ENCODE measurements at regions not wholly inside any gene's neighbourhood (a gene's known extent, or its start where the extent isn't known, plus 50 kb on each side); places are given as distances from the start of the nearest gene placed in this dataset.

GRCh38 chr13:65999411-65999810 lies 1230.7 kb downstream of the PCDH9 start (continued):
- TF ChIP-seq, protein P1, sequence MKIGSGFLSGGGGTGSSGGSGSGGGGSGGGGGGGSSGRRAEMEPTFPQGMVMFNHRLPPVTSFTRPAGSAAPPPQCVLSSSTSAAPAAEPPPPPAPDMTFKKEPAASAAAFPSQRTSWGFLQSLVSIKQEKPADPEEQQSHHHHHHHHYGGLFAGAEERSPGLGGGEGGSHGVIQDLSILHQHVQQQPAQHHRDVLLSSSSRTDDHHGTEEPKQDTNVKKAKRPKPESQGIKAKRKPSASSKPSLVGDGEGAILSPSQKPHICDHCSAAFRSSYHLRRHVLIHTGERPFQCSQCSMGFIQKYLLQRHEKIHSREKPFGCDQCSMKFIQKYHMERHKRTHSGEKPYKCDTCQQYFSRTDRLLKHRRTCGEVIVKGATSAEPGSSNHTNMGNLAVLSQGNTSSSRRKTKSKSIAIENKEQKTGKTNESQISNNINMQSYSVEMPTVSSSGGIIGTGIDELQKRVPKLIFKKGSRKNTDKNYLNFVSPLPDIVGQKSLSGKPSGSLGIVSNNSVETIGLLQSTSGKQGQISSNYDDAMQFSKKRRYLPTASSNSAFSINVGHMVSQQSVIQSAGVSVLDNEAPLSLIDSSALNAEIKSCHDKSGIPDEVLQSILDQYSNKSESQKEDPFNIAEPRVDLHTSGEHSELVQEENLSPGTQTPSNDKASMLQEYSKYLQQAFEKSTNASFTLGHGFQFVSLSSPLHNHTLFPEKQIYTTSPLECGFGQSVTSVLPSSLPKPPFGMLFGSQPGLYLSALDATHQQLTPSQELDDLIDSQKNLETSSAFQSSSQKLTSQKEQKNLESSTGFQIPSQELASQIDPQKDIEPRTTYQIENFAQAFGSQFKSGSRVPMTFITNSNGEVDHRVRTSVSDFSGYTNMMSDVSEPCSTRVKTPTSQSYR (CRISPR knock-in tag; IDR thresholded peaks at IDR 0.05): no peak
- TF ChIP-seq MYBL2 (CRISPR knock-in tag; IDR thresholded peaks at IDR 0.05) (no peak), PRRX2 (CRISPR knock-in tag; IDR thresholded peaks at IDR 0.05) (no peak), RELA (CRISPR knock-in tag; IDR thresholded peaks at IDR 0.05; ENCODE audit: borderline replicate concordance) (no peak), TEAD4 (CRISPR knock-in tag; IDR thresholded peaks at IDR 0.05) (no peak)
- TF ChIP-seq, protein P2, sequence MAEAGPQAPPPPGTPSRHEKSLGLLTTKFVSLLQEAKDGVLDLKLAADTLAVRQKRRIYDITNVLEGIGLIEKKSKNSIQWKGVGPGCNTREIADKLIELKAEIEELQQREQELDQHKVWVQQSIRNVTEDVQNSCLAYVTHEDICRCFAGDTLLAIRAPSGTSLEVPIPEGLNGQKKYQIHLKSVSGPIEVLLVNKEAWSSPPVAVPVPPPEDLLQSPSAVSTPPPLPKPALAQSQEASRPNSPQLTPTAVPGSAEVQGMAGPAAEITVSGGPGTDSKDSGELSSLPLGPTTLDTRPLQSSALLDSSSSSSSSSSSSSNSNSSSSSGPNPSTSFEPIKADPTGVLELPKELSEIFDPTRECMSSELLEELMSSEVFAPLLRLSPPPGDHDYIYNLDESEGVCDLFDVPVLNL (CRISPR knock-in tag; IDR thresholded peaks at IDR 0.05; ENCODE audit: borderline replicate concordance, low read depth): no peak
- TF ChIP-seq, protein P3, sequence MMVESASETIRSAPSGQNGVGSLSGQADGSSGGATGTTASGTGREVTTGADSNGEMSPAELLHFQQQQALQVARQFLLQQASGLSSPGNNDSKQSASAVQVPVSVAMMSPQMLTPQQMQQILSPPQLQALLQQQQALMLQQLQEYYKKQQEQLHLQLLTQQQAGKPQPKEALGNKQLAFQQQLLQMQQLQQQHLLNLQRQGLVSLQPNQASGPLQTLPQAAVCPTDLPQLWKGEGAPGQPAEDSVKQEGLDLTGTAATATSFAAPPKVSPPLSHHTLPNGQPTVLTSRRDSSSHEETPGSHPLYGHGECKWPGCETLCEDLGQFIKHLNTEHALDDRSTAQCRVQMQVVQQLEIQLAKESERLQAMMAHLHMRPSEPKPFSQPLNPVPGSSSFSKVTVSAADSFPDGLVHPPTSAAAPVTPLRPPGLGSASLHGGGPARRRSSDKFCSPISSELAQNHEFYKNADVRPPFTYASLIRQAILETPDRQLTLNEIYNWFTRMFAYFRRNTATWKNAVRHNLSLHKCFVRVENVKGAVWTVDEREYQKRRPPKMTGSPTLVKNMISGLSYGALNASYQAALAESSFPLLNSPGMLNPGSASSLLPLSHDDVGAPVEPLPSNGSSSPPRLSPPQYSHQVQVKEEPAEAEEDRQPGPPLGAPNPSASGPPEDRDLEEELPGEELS (CRISPR knock-in tag; IDR thresholded peaks at IDR 0.05): no peak

GRCh38 chr13:65990684-65991083 lies 1239.5 kb downstream of the PCDH9 start:
- no peak for DNase-seq (ENCODE audit: low spot score)
- Mint-ChIP-seq H3K27ac (no peak overlapping the region), H3K36me3 (no peaks in the 10 kb centered on the region), H3K4me1 (peaks cover 10% of the 10 kb centered on the region; the same call in 1 of the 2 replicates), H3K9me3 (no peaks in the 10 kb centered on the region), H3K4me3 (no peak overlapping the region), H3K27me3 (ENCODE audit: low read depth) (no peaks in the 10 kb centered on the region; the same call in 1 of the 2 replicates)
- CTCF ChIA-PET: interaction anchor here (1.0 kb wide), 1 partner anchor 275 kb away, joined by 3 read pairs; no protein-coding TSS in a partner anchor
- TF ChIP-seq, protein P4, sequence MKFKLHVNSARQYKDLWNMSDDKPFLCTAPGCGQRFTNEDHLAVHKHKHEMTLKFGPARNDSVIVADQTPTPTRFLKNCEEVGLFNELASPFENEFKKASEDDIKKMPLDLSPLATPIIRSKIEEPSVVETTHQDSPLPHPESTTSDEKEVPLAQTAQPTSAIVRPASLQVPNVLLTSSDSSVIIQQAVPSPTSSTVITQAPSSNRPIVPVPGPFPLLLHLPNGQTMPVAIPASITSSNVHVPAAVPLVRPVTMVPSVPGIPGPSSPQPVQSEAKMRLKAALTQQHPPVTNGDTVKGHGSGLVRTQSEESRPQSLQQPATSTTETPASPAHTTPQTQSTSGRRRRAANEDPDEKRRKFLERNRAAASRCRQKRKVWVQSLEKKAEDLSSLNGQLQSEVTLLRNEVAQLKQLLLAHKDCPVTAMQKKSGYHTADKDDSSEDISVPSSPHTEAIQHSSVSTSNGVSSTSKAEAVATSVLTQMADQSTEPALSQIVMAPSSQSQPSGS (CRISPR knock-in tag; IDR thresholded peaks at IDR 0.05; ENCODE audit: borderline replicate concordance, low read depth): no peak
- TF ChIP-seq, protein P2 (CRISPR knock-in tag; IDR thresholded peaks at IDR 0.05; ENCODE audit: borderline replicate concordance, low read depth): no peak
- TF ChIP-seq ATF1 (CRISPR knock-in tag; IDR thresholded peaks at IDR 0.05): no peak
- no peak for TF ChIP-seq ESRRA (CRISPR knock-in tag; IDR thresholded peaks at IDR 0.05; ENCODE audit: borderline replicate concordance)
- POLR2A ChIA-PET: no interaction called here
- ATAC-seq: peak; percentile 80

- ChIA-PET CTCF (interaction anchor here (0.6 to 1.3 kb wide), 8 partner anchors 11 to 505 kb away, joined by 3 to 8 read pairs (median 4); no protein-coding TSS in a partner anchor), POLR2A (interaction anchor here (0.5 kb wide), 1 partner anchor 583 kb away, joined by 9 read pairs; no protein-coding TSS in a partner anchor)
- Mint-ChIP-seq H3K4me3 (no peak overlapping the region), H3K9me3 (no peaks in the 10 kb centered on the region), H3K27ac (no peak overlapping the region), H3K27me3 (ENCODE audit: low read depth) (no peaks in the 10 kb centered on the region; the same call in 1 of the 2 replicates), H3K36me3 (no peaks in the 10 kb centered on the region), H3K4me1 (0 out of 2 replicates have a peak, but pooled peaks cover 1% of the 10 kb centered on the region)
- peak; percentile 55 for DNase-seq (ENCODE audit: low spot score)
- peak; percentile 63 for ATAC-seq
- no peak for TF ChIP-seq PRDM15 (CRISPR knock-in tag; IDR thresholded peaks at IDR 0.05)
- TF ChIP-seq TEAD4 (CRISPR knock-in tag; IDR thresholded peaks at IDR 0.05): no peak
- no peak for TF ChIP-seq ZNF317 (CRISPR knock-in tag; IDR thresholded peaks at IDR 0.05; ENCODE audit: borderline replicate concordance, low read depth)
- TF ChIP-seq, protein P5, sequence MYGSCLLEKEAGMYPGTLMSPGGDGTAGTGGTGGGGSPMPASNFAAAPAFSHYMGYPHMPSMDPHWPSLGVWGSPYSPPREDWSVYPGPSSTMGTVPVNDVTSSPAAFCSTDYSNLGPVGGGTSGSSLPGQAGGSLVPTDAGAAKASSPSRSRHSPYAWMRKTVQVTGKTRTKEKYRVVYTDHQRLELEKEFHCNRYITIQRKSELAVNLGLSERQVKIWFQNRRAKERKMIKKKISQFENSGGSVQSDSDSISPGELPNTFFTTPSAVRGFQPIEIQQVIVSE (CRISPR knock-in tag; IDR thresholded peaks at IDR 0.05; ENCODE audit: borderline replicate concordance): no peak
- no peak for TF ChIP-seq ZNF671 (CRISPR knock-in tag; IDR thresholded peaks at IDR 0.05)
- TF ChIP-seq, protein P6, sequence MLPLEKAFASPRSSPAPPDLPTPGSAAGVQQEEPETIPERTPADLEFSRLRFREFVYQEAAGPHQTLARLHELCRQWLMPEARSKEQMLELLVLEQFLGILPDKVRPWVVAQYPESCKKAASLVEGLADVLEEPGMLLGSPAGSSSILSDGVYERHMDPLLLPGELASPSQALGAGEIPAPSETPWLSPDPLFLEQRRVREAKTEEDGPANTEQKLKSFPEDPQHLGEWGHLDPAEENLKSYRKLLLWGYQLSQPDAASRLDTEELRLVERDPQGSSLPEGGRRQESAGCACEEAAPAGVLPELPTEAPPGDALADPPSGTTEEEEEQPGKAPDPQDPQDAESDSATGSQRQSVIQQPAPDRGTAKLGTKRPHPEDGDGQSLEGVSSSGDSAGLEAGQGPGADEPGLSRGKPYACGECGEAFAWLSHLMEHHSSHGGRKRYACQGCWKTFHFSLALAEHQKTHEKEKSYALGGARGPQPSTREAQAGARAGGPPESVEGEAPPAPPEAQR (CRISPR knock-in tag; IDR thresholded peaks at IDR 0.05): no peak
- TF ChIP-seq IRF2 (CRISPR knock-in tag; IDR thresholded peaks at IDR 0.05; ENCODE audit: borderline replicate concordance, low read depth): no peak
Observed at GRCh38 chr13:65985612-65986011, 1244.5 kb downstream of the PCDH9 start.
